Activated CD4-positive, alpha-beta T cell treated with anti-CD3 and anti-CD28 coated beads for 36 hours (primary cell): ENCODE measurements at regions not wholly inside any gene's neighbourhood (a gene's known extent, or its start where the extent isn't known, plus 50 kb on each side); places are given as distances from the start of the nearest gene placed in this dataset.
"Not testable (repeated sequence)": the region's sequence is repeated elsewhere in the genome, so short reads cannot be mapped to it uniquely, and the experiment has no call there.

ENCODE experiments used
- ATAC-seq: fragments of 200-7000 bp; cut with Tn5 transposase; one replicate; pipeline ENCODE4 v1.10.0; 2021; ENCODE audit warnings: mild to moderate bottlenecking, moderate library complexity
- CTCF ChIA-PET: fragments of 350-600 bp; sonication (Branson Sonifier 250); formaldehyde crosslinking; loops from one replicate; lab custom pipeline; 2021; ENCODE audit warnings: antibody characterized with exemption; lab: Charles Lee
- POLR2A ChIA-PET: fragments of 350-600 bp; sonication (Branson Sonifier 250); formaldehyde crosslinking; loops from one replicate; lab custom pipeline; 2021; ENCODE audit warnings: antibody characterized with exemption, inconsistent platforms; lab: Charles Lee
- DNase-seq: peaks from one replicate; pipeline ENCODE4 v3.0.0-alpha.2; 2020
- H3K27ac Mint-ChIP-seq: one replicate; pipeline ENCODE4 v1.8.0; 2021; ENCODE audit warnings: mixed read lengths
- H3K27me3 Mint-ChIP-seq: one replicate; pipeline ENCODE4 v1.8.0; 2021; ENCODE audit warnings: mixed read lengths
- H3K36me3 Mint-ChIP-seq: one replicate; pipeline ENCODE4 v1.8.0; 2021; ENCODE audit warnings: low read depth, mixed read lengths
- H3K4me1 Mint-ChIP-seq: one replicate; pipeline ENCODE4 v1.8.0; 2021; ENCODE audit warnings: mixed read lengths
- H3K4me3 Mint-ChIP-seq: one replicate; pipeline ENCODE4 v1.8.0; 2021; ENCODE audit warnings: mild to moderate bottlenecking, moderate library complexity, mixed read lengths
- H3K9me3 Mint-ChIP-seq: one replicate; pipeline ENCODE4 v1.8.0; 2021; ENCODE audit warnings: low read depth, mixed read lengths
- intact Hi-C, 2 experiments: fragments of 100-400 bp; cut with DNase I in 1 of 2; cut with micrococcal nuclease in 1 of 2; formaldehyde crosslinking; loops; one replicate each; pipeline versions ENCODE4 v1.14.2 to v1.15.1; 2022 to 2024; cut with DNase I, micrococcal nuclease

DNA sequence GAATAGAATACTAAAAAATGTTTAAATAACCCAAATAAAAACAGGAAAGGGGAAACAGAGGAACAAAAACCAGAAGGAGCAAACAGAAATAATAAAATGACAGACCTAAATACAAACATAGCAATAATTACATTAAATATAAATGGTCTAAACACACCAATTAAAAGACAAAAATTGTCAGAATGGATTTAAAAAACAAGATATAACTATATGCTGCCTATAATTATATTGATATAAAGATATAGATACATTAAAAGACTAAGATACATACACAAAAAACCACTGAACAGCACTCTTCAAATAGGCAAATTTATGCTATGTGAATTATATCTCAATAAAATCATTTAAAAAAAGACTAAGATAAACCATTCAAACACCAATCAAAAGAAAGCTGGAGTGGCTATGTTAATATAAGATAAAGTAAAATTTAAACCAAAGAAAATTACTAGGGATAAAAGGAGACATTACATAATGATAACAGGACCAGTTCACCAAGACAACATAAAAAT, 168.9 kb downstream of the SMAD6 start:
- ChIA-PET CTCF (no interaction called here), POLR2A (no interaction called here)
- Mint-ChIP-seq H3K27me3 (peaks cover 22% of the 10 kb centered on the region), H3K4me1 (peaks cover 2% of the 10 kb centered on the region), H3K36me3 (no peaks in the 10 kb centered on the region), H3K27ac (no peak overlapping the region), H3K9me3 (no peaks in the 10 kb centered on the region), H3K4me3 (no peak overlapping the region)
- intact Hi-C loops = no loop called here
- ATAC-seq (no peak), DNase-seq (no peak)

DNA sequence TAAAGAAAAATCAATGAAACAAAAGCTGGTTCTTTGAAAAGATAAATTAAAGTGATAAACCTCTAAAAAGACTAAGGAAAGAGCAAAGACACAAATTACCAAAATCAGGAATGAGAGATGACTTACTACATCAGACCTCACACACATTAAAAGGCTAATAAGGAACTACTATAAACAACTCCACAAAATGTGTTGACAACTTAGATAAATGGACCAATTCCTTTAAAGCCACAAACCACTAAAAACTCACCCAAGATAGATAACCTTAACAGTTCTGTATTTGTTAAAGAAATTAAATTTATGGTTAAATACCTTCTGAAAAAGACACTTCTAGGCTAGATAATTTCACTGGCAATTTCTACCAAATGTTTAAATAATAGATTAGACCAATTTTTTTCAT, 170.4 kb downstream of the SMAD6 start:
- DNase-seq (no peak), ATAC-seq (no peak)
- no peaks in the 10 kb centered on the region for H3K36me3 Mint-ChIP-seq
- H3K9me3 Mint-ChIP-seq = no peaks in the 10 kb centered on the region
- H3K27me3 Mint-ChIP-seq = peaks cover 20% of the 10 kb centered on the region
- no peak overlapping the region for H3K4me3 Mint-ChIP-seq
- no peak overlapping the region for H3K27ac Mint-ChIP-seq
- ChIA-PET POLR2A (no interaction called here), CTCF (interaction anchor here (0.6 to 2.3 kb wide), 3 partner anchors 11 to 266 kb away, joined by 3 to 9 read pairs (median 3); no protein-coding TSS in a partner anchor)
- H3K4me1 Mint-ChIP-seq = peaks cover 2% of the 10 kb centered on the region
- intact Hi-C loops = no loop called here

DNA sequence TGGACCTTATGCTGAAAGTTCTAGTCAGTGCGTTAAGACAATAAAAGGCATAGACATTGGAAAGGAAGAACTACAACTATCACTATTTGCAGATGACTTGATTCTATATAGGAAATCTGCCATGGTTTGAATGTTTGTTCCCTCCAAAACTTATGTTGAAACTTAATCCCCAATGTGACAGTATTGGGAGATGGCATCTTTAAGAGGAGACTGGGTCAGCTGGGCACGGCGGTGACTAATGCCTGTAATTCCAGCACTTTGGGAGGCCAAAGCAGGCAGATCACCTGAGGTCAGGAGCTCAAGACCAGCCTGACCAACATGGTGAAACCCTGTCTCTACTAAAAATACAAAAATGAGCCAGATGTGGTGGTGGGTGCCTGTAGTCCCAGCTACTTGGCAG, 171.3 kb downstream of the SMAD6 start:
- CTCF ChIA-PET = interaction anchor here (0.6 to 2.3 kb wide), 5 partner anchors 9 to 842 kb away, joined by 3 to 9 read pairs (median 5); no protein-coding TSS in a partner anchor
- ATAC-seq, POLR2A ChIA-PET, H3K9me3 Mint-ChIP-seq, DNase-seq, H3K4me3 Mint-ChIP-seq, intact Hi-C loops, H3K4me1 Mint-ChIP-seq, H3K27ac Mint-ChIP-seq, H3K36me3 Mint-ChIP-seq: not testable (repeated sequence)
- H3K27me3 Mint-ChIP-seq = peaks cover 15% of the 10 kb centered on the region

- ChIA-PET POLR2A (no interaction called here), CTCF (interaction anchor here (0.6 to 2.3 kb wide), 7 partner anchors 10 to 1739 kb away, joined by 3 to 9 read pairs (median 3); no protein-coding TSS in a partner anchor)
- H3K9me3 Mint-ChIP-seq = no peaks in the 10 kb centered on the region
- H3K27ac Mint-ChIP-seq = no peak overlapping the region
- H3K36me3 Mint-ChIP-seq = no peaks in the 10 kb centered on the region
- H3K4me1 Mint-ChIP-seq = peaks cover 2% of the 10 kb centered on the region
- intact Hi-C loops = no loop called here
- DNase-seq (no peak), ATAC-seq (no peak)
- no peak overlapping the region for H3K4me3 Mint-ChIP-seq
- peaks cover 12% of the 10 kb centered on the region for H3K27me3 Mint-ChIP-seq
These were observed 171.8 kb downstream of the SMAD6 start for GRCh38 chr15:66873856-66874255.

- peak; percentile 69 for ATAC-seq
- DNase-seq = no peak
- Mint-ChIP-seq H3K4me3 (no peak overlapping the region), H3K27me3 (peaks cover 2% of the 10 kb centered on the region), H3K4me1 (peaks cover 2% of the 10 kb centered on the region), H3K9me3 (no peaks in the 10 kb centered on the region), H3K36me3 (no peaks in the 10 kb centered on the region), H3K27ac (no peak overlapping the region)
- intact Hi-C loops = no loop called here
- POLR2A ChIA-PET = no interaction called here
- CTCF ChIA-PET = no interaction called here
These were observed 173.8 kb downstream of the SMAD6 start for GRCh38 chr15:66875588-66876420.

- H3K4me1 Mint-ChIP-seq = peaks cover 2% of the 10 kb centered on the region
- peaks cover 2% of the 10 kb centered on the region for H3K27me3 Mint-ChIP-seq
- no peaks in the 10 kb centered on the region for H3K9me3 Mint-ChIP-seq
- ChIA-PET CTCF (no interaction called here), POLR2A (no interaction called here)
- intact Hi-C loops = no loop called here
- no peak for DNase-seq
- ATAC-seq = no peak
- no peak overlapping the region for H3K27ac Mint-ChIP-seq
- H3K4me3 Mint-ChIP-seq = no peak overlapping the region
- H3K36me3 Mint-ChIP-seq = no peaks in the 10 kb centered on the region
These were observed 174.3 kb downstream of the SMAD6 start for GRCh38 chr15:66876421-66876730.

DNA sequence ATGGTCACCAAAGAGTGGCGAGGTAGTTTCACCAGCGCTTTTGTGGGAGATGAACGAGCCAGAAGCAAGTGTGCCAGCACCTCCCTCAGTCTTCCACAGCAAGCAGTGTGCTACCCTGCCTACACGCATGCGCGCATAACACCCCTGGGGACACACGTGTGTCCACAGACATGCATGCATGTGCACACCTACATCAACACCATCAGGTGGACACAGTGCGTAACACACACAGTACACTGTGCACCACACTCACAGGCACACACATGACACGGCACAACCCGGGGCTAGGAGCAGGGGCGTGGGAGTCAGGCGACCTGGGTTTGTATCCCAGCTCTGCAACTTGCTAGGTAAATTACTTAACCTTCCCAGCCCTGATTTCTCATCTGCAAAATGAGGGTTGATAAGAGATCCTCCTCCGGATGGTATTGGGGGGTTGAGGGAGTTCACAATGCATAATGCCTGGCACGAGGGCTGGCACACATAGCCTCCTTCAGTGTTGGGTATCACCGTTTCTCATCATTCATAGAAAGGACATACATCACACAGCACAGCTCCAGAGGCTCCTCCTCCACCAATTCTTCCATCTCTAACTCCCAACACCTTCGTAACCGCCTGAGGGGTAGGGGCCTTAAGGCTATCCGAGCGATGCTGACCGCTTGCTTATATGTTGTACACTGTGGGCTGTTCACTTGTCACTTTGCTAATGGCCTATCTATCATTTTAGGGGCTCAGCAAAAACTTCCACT, 174.9 kb downstream of the SMAD6 start:
- H3K27me3 Mint-ChIP-seq = peaks cover 2% of the 10 kb centered on the region
- ATAC-seq (no peak), DNase-seq (no peak)
- no peak overlapping the region for H3K27ac Mint-ChIP-seq
- H3K4me1 Mint-ChIP-seq = peaks cover 2% of the 10 kb centered on the region
- H3K9me3 Mint-ChIP-seq = no peaks in the 10 kb centered on the region
- POLR2A ChIA-PET = no interaction called here
- intact Hi-C loops = no loop called here
- no peaks in the 10 kb centered on the region for H3K36me3 Mint-ChIP-seq
- CTCF ChIA-PET = no interaction called here
- no peak overlapping the region for H3K4me3 Mint-ChIP-seq

GRCh38 chr15:66877477-66878271, 175.6 kb downstream of the SMAD6 start:
- H3K9me3 Mint-ChIP-seq = no peaks in the 10 kb centered on the region
- no peaks in the 10 kb centered on the region for H3K36me3 Mint-ChIP-seq
- CTCF ChIA-PET = no interaction called here
- H3K27ac Mint-ChIP-seq = no peak overlapping the region
- intact Hi-C loops = no loop called here
- no peak overlapping the region for H3K4me3 Mint-ChIP-seq
- DNase-seq (no peak), ATAC-seq (no peak)
- H3K4me1 Mint-ChIP-seq = peaks cover 2% of the 10 kb centered on the region
- POLR2A ChIA-PET = no interaction called here
- H3K27me3 Mint-ChIP-seq = peaks cover 2% of the 10 kb centered on the region

GRCh38 chr15:66878761-66879160, 176.7 kb downstream of the SMAD6 start:
- no peak for ATAC-seq
- intact Hi-C loops = no loop called here
- H3K9me3 Mint-ChIP-seq = no peaks in the 10 kb centered on the region
- H3K4me1 Mint-ChIP-seq = peaks cover 6% of the 10 kb centered on the region
- CTCF ChIA-PET = no interaction called here
- H3K36me3 Mint-ChIP-seq = no peaks in the 10 kb centered on the region
- H3K27ac Mint-ChIP-seq = no peak overlapping the region
- no peak for DNase-seq
- POLR2A ChIA-PET = no interaction called here
- no peak overlapping the region for H3K4me3 Mint-ChIP-seq
- peaks cover 5% of the 10 kb centered on the region for H3K27me3 Mint-ChIP-seq

DNA sequence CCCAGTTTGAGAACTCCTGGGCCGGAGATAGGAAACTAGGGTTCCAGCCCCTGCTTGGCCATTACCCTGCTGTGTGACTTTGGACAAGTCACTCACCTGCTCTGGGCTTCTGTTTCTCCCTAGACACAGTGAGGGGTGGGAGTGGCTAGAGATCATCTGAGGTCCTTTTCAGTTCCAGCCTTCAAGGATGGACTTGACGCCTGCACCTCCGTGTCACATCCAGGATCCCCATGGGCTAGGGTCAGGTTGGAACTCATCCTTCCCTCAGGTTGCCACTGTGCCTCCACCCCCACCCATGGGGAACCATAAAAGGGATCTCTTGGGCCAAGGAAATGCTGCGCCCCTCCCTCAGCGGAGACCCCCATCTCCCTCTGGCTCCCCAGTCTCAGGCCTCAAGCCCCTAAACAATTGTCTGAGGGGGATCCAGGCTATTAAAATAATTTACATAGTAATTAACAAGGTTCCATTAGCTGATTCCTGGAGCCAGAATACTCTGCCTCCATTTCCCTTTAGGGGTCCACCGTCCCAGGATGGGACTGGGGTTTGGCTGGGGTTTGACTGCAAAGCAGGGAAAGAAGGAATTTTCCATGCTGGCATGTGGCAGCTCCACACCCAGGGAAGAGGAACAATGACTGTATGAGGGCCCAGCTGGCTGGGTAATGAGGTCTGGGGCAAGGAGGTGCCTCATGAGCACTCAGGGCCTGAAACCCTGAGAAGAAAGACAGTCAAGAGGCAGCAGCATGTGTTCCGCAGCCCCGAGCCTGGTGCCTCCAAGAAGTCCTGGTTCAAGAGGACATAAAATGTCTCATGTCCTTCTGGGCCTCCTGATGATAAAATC, 177.7 kb downstream of the SMAD6 start:
- H3K4me1 Mint-ChIP-seq = peaks cover 6% of the 10 kb centered on the region
- H3K36me3 Mint-ChIP-seq = no peaks in the 10 kb centered on the region
- ChIA-PET CTCF (interaction anchor here (0.7 to 1.1 kb wide), 2 partner anchors 107 to 895 kb away, joined by 3 read pairs; no protein-coding TSS in a partner anchor), POLR2A (no interaction called here)
- intact Hi-C loops = no loop called here
- no peak overlapping the region for H3K27ac Mint-ChIP-seq
- ATAC-seq (no peak), DNase-seq (no peak)
- peaks cover 5% of the 10 kb centered on the region for H3K27me3 Mint-ChIP-seq
- H3K9me3 Mint-ChIP-seq = no peaks in the 10 kb centered on the region
- H3K4me3 Mint-ChIP-seq = no peak overlapping the region
